ENCODE measurements at regions not wholly inside any gene's neighbourhood (a gene's known extent, or its start where the extent isn't known, plus 50 kb on each side); places are given as distances from the start of the nearest gene placed in this dataset.

- peaks cover 0 to 10% of the 10 kb centered on the region in 2 donors for H3K4me1 ChIP-seq
- no peaks in the 10 kb centered on the region for H3K27me3 ChIP-seq
- intact Hi-C loops (cut with DNase I), result no loop called here
- TF ChIP-seq, protein P1, sequence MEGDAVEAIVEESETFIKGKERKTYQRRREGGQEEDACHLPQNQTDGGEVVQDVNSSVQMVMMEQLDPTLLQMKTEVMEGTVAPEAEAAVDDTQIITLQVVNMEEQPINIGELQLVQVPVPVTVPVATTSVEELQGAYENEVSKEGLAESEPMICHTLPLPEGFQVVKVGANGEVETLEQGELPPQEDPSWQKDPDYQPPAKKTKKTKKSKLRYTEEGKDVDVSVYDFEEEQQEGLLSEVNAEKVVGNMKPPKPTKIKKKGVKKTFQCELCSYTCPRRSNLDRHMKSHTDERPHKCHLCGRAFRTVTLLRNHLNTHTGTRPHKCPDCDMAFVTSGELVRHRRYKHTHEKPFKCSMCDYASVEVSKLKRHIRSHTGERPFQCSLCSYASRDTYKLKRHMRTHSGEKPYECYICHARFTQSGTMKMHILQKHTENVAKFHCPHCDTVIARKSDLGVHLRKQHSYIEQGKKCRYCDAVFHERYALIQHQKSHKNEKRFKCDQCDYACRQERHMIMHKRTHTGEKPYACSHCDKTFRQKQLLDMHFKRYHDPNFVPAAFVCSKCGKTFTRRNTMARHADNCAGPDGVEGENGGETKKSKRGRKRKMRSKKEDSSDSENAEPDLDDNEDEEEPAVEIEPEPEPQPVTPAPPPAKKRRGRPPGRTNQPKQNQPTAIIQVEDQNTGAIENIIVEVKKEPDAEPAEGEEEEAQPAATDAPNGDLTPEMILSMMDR (IDR thresholded peaks at IDR 0.05), result no peak
- H3K9me3 ChIP-seq, result no peaks in the 10 kb centered on the region
- ATAC-seq (no peak), DNase-seq (no peak)
- no peaks in the 10 kb centered on the region for H3K36me3 ChIP-seq
- no peak overlapping the region for H3K4me3 ChIP-seq
- no peak overlapping the region for H3K27ac ChIP-seq
These were observed 119.9 kb upstream of the CD93 start for GRCh38 chr20:23206061-23206460.

GRCh38 chr20:23205611-23206041 lies 119.5 kb upstream of the CD93 start:
- H3K4me3 ChIP-seq, result no peak overlapping the region
- no peak overlapping the region for H3K27ac ChIP-seq
- ATAC-seq, result peak; percentile 63
- H3K9me3 ChIP-seq, result no peaks in the 10 kb centered on the region
- no peaks in the 10 kb centered on the region for H3K36me3 ChIP-seq
- no peaks in the 10 kb centered on the region for H3K27me3 ChIP-seq
- H3K4me1 ChIP-seq, result peaks cover 0 to 10% of the 10 kb centered on the region in 2 donors
- TF ChIP-seq, protein P1 (IDR thresholded peaks at IDR 0.05), result no peak
- intact Hi-C loops (cut with DNase I), result no loop called here
- peak in 2 of 4 donors; percentile 83 to 94 for DNase-seq

DNA sequence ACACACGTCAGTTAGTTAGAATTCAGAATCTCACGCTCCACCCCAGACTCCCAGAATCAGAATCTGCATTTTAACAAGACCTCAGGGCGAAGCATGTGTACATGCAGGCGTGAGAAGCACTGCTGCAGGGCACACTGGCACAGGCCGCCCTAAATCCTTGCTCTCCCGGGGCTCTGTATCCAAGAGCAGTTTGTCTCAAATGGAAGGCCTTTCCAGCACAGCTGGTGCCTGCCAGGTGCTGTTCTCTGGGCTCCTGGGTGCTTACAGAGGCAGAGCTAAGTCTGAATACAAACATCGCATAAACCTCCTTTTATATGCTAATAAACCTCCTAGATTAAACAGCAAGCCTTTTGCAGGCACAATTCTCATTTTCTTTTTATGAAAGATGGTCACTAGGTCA lies 119.1 kb upstream of the CD93 start:
- peaks cover 0 to 10% of the 10 kb centered on the region in 2 donors for H3K4me1 ChIP-seq
- H3K9me3 ChIP-seq, result no peaks in the 10 kb centered on the region
- intact Hi-C loops (cut with DNase I), result no loop called here
- DNase-seq (no peak), ATAC-seq (no peak)
- H3K4me3 ChIP-seq, result no peak overlapping the region
- no peak overlapping the region for H3K27ac ChIP-seq
- TF ChIP-seq, protein P1 (IDR thresholded peaks at IDR 0.05), result no peak
- no peaks in the 10 kb centered on the region for H3K27me3 ChIP-seq
- no peaks in the 10 kb centered on the region for H3K36me3 ChIP-seq

GRCh38 chr20:23203951-23204730 lies 118.0 kb upstream of the CD93 start:
- TF ChIP-seq, protein P1 (IDR thresholded peaks at IDR 0.05), result no peak
- Histone ChIP-seq H3K9me3 (no peaks in the 10 kb centered on the region), H3K27me3 (no peaks in the 10 kb centered on the region), H3K4me3 (no peak overlapping the region), H3K36me3 (no peaks in the 10 kb centered on the region), H3K4me1 (peaks cover 0 to 10% of the 10 kb centered on the region in 2 donors), H3K27ac (no peak overlapping the region)
- DNase-seq (no peak), ATAC-seq (no peak)
- intact Hi-C loops (cut with DNase I), result no loop called here

GRCh38 chr20:23203310-23203709 lies 117.2 kb upstream of the CD93 start:
- no peak overlapping the region for H3K27ac ChIP-seq
- no peaks in the 10 kb centered on the region for H3K9me3 ChIP-seq
- H3K27me3 ChIP-seq, result no peaks in the 10 kb centered on the region
- no peak for DNase-seq
- H3K4me1 ChIP-seq, result peaks cover 0 to 10% of the 10 kb centered on the region in 2 donors
- TF ChIP-seq, protein P1 (IDR thresholded peaks at IDR 0.05), result no peak
- intact Hi-C loops (cut with DNase I), result no loop called here
- ATAC-seq, result no peak
- H3K36me3 ChIP-seq, result no peaks in the 10 kb centered on the region
- H3K4me3 ChIP-seq, result no peak overlapping the region
